Fibroblast of the aortic adventitia (primary cell): ENCODE measurements at regions not wholly inside any gene's neighbourhood (a gene's known extent, or its start where the extent isn't known, plus 50 kb on each side); places are given as distances from the start of the nearest gene placed in this dataset.

Source experiments
- DNase-seq: peaks from one replicate; pipeline ENCODE4 v3.0.0-alpha.2; 2010; ENCODE audit warnings: low read depth
- H3K4me3 ChIP-seq: 2 replicates; pipeline ENCODE4 v1.5.1; 2011; ENCODE audit warnings: low read depth, mild to moderate bottlenecking, control low read depth, low read length, moderate library complexity
- CTCF ChIP-seq: IDR thresholded peaks from 2 replicates; pipeline ENCODE4 v1.5.1; 2011; ENCODE audit warnings: mild to moderate bottlenecking, low read length, control low read depth, inconsistent platforms; ENCODE audit not compliant: insufficient read depth

- no peak overlapping the region for H3K4me3 ChIP-seq
- TF ChIP-seq CTCF: no peak
- DNase-seq: no peak
Observed at GRCh38 chr4:126937342-126937741, 695.4 kb upstream of the INTU start.

- peak; percentile 17 for DNase-seq
- no peak for TF ChIP-seq CTCF
- no peak overlapping the region for H3K4me3 ChIP-seq
Observed at GRCh38 chr4:126937846-126938422, 694.8 kb upstream of the INTU start.

GRCh38 chr4:126939401-126939800 is 693.4 kb upstream of the INTU start:
- DNase-seq: peak; percentile 77
- no peak for TF ChIP-seq CTCF
- no peak overlapping the region for H3K4me3 ChIP-seq

- H3K4me3 ChIP-seq: no peak overlapping the region
- no peak for TF ChIP-seq CTCF
- no peak for DNase-seq
Observed at GRCh38 chr4:126947536-126947935, 685.2 kb upstream of the INTU start.

DNA sequence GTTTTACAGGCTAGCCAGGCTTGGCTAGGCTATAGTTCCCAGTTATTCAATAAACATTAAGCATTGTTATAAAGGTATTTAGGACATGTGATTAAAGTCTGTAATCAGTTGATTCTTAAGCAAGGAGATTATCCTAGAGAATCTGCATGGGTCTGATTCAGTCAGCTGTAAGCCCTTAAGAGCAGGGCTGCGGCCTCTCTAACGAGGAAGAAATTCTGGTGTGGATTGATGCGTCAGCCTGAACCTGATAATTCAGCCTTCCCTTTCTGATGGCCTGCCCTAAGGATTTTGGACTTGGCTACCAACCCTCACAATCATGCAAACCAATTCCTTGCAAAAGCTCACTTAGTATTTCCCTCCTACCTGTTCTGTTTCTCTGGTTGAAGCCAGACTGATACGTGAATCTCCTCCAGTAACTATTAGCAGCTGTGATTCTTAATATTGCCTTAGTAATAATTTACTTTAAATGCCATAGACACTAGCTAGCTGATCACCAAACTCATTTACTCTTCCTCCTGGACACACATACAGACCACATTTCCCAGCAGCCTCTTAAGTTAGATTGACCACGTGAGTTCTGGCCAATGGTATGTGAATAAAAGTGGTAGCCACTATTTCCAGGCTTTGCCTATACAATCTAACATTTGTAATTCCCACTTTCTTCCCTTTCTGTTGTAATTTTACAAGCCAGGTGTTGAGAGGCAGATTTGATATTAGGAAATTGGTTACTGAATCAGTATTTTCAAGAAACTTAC is 678.0 kb upstream of the INTU start:
- H3K4me3 ChIP-seq: no peak overlapping the region
- TF ChIP-seq CTCF: no peak
- DNase-seq: no peak

- no peak for DNase-seq
- TF ChIP-seq CTCF: no peak
- no peak overlapping the region for H3K4me3 ChIP-seq
Observed at GRCh38 chr4:126955292-126956183, 677.2 kb upstream of the INTU start.
